ENCODE measurements at regions not wholly inside any gene's neighbourhood (a gene's known extent, or its start where the extent isn't known, plus 50 kb on each side); places are given as distances from the start of the nearest gene placed in this dataset.

DNA sequence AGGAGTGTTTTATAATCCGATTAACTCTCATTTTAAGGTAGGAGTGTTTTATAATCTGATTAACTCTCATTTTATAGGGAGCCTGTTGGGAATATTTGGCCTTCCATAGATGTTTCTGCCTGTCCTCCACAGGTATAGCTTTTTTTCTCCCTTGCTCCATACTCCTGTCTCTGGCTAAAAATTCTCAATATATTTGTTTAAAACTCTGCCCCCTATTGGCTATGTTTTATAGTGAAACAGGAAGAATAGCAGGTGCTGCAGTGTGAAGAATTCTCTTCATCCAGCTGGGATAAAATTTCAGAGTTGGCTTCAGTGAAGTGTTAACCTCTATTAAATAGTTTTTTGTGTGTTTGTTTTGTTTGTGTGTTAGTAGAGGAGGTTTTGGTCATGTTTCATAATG, 1046.0 kb upstream of the TMEFF2 start:
- TF ChIP-seq NFIC (IDR thresholded peaks at IDR 0.05) (no peak), CEBPB (IDR thresholded peaks at IDR 0.05) (no peak), RAD21 (IDR thresholded peaks at IDR 0.05; ENCODE audit: low read depth) (peak; percentile 24; the same call in 1 of the 2 replicates), FOXM1 (IDR thresholded peaks at IDR 0.05; ENCODE audit: borderline replicate concordance, low read depth) (no peak), TAF1 (IDR thresholded peaks at IDR 0.05; ENCODE audit: low read depth) (no peak), CREB1 (IDR thresholded peaks at IDR 0.05; ENCODE audit: low read depth) (no peak), EP300 (IDR thresholded peaks at IDR 0.05; ENCODE audit: borderline replicate concordance) (no peak), EGR1 (IDR thresholded peaks at IDR 0.05) (no peak), YY1 (IDR thresholded peaks at IDR 0.05; ENCODE audit: low read depth) (no peak), ZBTB7A (IDR thresholded peaks at IDR 0.05; ENCODE audit: low read depth) (no peak)
- TF ChIP-seq, protein P1, sequence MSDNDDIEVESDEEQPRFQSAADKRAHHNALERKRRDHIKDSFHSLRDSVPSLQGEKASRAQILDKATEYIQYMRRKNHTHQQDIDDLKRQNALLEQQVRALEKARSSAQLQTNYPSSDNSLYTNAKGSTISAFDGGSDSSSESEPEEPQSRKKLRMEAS (IDR thresholded peaks at IDR 0.05) = no peak
- TF ChIP-seq, protein P2, sequence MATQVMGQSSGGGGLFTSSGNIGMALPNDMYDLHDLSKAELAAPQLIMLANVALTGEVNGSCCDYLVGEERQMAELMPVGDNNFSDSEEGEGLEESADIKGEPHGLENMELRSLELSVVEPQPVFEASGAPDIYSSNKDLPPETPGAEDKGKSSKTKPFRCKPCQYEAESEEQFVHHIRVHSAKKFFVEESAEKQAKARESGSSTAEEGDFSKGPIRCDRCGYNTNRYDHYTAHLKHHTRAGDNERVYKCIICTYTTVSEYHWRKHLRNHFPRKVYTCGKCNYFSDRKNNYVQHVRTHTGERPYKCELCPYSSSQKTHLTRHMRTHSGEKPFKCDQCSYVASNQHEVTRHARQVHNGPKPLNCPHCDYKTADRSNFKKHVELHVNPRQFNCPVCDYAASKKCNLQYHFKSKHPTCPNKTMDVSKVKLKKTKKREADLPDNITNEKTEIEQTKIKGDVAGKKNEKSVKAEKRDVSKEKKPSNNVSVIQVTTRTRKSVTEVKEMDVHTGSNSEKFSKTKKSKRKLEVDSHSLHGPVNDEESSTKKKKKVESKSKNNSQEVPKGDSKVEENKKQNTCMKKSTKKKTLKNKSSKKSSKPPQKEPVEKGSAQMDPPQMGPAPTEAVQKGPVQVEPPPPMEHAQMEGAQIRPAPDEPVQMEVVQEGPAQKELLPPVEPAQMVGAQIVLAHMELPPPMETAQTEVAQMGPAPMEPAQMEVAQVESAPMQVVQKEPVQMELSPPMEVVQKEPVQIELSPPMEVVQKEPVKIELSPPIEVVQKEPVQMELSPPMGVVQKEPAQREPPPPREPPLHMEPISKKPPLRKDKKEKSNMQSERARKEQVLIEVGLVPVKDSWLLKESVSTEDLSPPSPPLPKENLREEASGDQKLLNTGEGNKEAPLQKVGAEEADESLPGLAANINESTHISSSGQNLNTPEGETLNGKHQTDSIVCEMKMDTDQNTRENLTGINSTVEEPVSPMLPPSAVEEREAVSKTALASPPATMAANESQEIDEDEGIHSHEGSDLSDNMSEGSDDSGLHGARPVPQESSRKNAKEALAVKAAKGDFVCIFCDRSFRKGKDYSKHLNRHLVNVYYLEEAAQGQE (IDR thresholded peaks at IDR 0.05; ENCODE audit: low read depth) = no peak
